WERI-Rb-1 (cell line): ENCODE measurements at regions not wholly inside any gene's neighbourhood (a gene's known extent, or its start where the extent isn't known, plus 50 kb on each side); places are given as distances from the start of the nearest gene placed in this dataset.
"Not testable (repeated sequence)": the region's sequence is repeated elsewhere in the genome, so short reads cannot be mapped to it uniquely, and the experiment has no call there.

Experiments used
- DNase-seq: peaks from one replicate; pipeline ENCODE4 v3.0.0-alpha.2; 2020
- H3K27ac ChIP-seq: fragments of 250-450 bp; sonication (Bioruptor Pico); 2 replicates; pipeline ENCODE4 v1.5.1; 2020; ENCODE audit warnings: mild to moderate bottlenecking, moderate library complexity
- H3K27me3 ChIP-seq: fragments of 250-450 bp; sonication (Bioruptor Pico); 2 replicates; pipeline ENCODE4 v1.5.1; 2021; ENCODE audit warnings: mild to moderate bottlenecking, low read depth, moderate library complexity; ENCODE audit not compliant: insufficient read depth, severe bottlenecking
- H3K36me3 ChIP-seq: fragments of 250-450 bp; sonication (Bioruptor Pico); 2 replicates; pipeline ENCODE4 v1.5.1; 2020; ENCODE audit warnings: mild to moderate bottlenecking, moderate library complexity
- H3K4me3 ChIP-seq: 2 replicates; pipeline ENCODE4 v1.5.1; 2011; ENCODE audit warnings: low read depth, mild to moderate bottlenecking, control low read depth, low read length
- H3K9me3 ChIP-seq: fragments of 250-450 bp; sonication (Bioruptor Pico); 2 replicates; pipeline ENCODE4 v1.5.1; 2021; ENCODE audit warnings: mild to moderate bottlenecking, moderate library complexity; ENCODE audit not compliant: severe bottlenecking
- CTCF ChIP-seq: IDR thresholded peaks from 2 replicates; pipeline ENCODE4 v1.5.1; 2011; ENCODE audit warnings: low read depth, mild to moderate bottlenecking, control low read depth, inconsistent platforms, low read length

GRCh38 chr16:14014284-14014625 is 56.9 kb upstream of the MRTFB start:
- Histone ChIP-seq H3K27me3 (no peaks in the 10 kb centered on the region), H3K36me3 (no peaks in the 10 kb centered on the region), H3K9me3 (no peaks in the 10 kb centered on the region), H3K27ac (no peak overlapping the region), H3K4me3 (no peak overlapping the region)
- no peak for TF ChIP-seq CTCF
- DNase-seq = no peak

GRCh38 chr16:14015033-14015432 is 56.1 kb upstream of the MRTFB start:
- H3K36me3 ChIP-seq = no peaks in the 10 kb centered on the region
- no peak for TF ChIP-seq CTCF
- H3K9me3 ChIP-seq = no peaks in the 10 kb centered on the region
- no peak overlapping the region for H3K27ac ChIP-seq
- no peak for DNase-seq
- no peaks in the 10 kb centered on the region for H3K27me3 ChIP-seq
- H3K4me3 ChIP-seq = no peak overlapping the region

DNA sequence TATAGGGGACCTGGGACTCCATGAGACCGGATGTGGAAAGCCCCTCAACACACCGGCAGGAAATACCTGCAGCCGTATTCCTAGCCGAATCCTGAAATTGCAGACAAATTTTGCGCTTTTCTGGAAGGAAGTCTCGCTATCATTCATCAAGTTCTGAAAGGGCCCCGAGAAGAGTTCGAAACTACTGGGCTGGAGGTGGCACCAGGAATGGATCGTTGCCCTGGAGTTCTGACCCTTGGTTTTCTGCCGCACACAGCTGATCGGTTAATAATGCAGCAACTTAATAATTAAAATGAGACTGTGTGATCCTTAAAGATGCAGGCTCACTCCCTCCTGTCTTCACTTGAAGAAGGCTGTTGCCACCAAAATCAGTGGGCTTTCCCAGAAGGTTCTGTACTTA is 55.7 kb upstream of the MRTFB start:
- TF ChIP-seq CTCF = no peak
- DNase-seq = no peak
- Histone ChIP-seq H3K27ac (no peak overlapping the region), H3K4me3 (no peak overlapping the region), H3K9me3 (no peaks in the 10 kb centered on the region), H3K27me3 (no peaks in the 10 kb centered on the region), H3K36me3 (no peaks in the 10 kb centered on the region)

DNA sequence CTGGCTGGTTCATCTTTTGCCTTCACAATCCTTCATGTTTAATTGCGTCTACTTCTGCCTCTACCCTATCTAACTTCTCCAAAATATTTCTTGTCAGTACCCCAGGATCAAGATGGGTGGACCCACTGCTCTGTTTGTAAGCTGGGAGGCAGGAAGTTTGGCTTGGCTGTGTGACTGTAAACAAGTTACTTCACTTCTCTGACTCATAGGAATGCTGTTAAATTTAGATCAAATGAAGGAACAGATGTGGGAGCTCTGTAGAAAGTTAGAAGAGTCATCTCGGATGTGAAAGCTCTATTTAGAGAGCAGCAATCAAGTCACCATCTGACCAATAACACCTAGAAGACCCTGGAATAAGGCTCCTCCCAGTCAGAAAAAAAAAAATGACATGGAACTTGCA is 55.2 kb upstream of the MRTFB start:
- TF ChIP-seq CTCF = no peak
- DNase-seq = no peak
- Histone ChIP-seq H3K9me3 (no peaks in the 10 kb centered on the region), H3K4me3 (no peak overlapping the region), H3K27me3 (no peaks in the 10 kb centered on the region), H3K36me3 (no peaks in the 10 kb centered on the region), H3K27ac (no peak overlapping the region)

DNA sequence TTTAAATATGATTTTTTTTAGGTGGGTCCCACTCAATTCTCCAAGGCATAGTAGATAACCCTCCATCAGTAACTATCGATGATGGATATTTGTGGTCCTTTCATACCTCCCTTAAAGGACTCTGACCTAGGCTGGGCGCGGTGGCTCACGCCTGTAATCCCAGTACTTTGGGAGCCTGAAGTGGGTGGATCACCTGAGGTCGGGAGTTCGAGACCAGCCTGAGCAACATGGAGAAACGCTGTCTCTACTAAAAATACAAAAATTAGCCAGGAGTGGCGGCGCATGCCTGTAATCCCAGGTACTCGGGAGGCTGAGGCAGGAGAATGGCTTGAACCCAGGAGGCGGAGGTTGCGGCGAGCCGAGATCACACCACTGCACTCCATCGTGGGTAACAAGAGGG is 54.8 kb upstream of the MRTFB start:
- H3K27ac ChIP-seq, H3K4me3 ChIP-seq, H3K36me3 ChIP-seq, H3K9me3 ChIP-seq, H3K27me3 ChIP-seq, DNase-seq: not testable (repeated sequence)

DNA sequence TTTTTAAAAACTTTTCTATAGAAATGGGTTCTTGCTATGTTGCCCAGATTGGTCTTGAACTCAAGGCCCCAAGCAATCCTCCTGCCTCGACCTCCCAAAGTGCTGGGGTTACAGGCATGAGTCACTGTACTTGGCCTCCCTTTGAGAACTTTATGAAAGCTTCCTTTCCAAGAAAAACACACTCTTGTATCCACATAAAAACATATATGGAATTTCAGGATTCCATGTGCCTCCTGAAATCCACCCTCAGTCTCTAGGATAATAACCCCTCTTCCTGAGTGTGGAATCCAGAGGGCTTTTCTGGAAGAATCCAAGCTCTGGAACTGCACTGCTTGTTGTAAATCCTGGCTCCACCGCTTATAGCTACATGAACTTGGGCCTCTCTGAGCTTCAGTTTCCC is 53.2 kb upstream of the MRTFB start:
- no peak for DNase-seq

More for the DNA sequence above, 53.2 kb upstream of the MRTFB start:
- no peak overlapping the region for H3K27ac ChIP-seq
- no peak overlapping the region for H3K4me3 ChIP-seq
- H3K27me3 ChIP-seq = no peaks in the 10 kb centered on the region
- TF ChIP-seq CTCF = no peak
- no peaks in the 10 kb centered on the region for H3K9me3 ChIP-seq
- H3K36me3 ChIP-seq = no peaks in the 10 kb centered on the region
